ENCODE measurements at regions not wholly inside any gene's neighbourhood (a gene's known extent, or its start where the extent isn't known, plus 50 kb on each side); places are given as distances from the start of the nearest gene placed in this dataset.
A peak's percentile ranks its signal among the peaks of the same experiment; 100 is the strongest.

- DNase-seq (ENCODE audit: low read depth) = peak; percentile 48
- TF ChIP-seq, protein P1, sequence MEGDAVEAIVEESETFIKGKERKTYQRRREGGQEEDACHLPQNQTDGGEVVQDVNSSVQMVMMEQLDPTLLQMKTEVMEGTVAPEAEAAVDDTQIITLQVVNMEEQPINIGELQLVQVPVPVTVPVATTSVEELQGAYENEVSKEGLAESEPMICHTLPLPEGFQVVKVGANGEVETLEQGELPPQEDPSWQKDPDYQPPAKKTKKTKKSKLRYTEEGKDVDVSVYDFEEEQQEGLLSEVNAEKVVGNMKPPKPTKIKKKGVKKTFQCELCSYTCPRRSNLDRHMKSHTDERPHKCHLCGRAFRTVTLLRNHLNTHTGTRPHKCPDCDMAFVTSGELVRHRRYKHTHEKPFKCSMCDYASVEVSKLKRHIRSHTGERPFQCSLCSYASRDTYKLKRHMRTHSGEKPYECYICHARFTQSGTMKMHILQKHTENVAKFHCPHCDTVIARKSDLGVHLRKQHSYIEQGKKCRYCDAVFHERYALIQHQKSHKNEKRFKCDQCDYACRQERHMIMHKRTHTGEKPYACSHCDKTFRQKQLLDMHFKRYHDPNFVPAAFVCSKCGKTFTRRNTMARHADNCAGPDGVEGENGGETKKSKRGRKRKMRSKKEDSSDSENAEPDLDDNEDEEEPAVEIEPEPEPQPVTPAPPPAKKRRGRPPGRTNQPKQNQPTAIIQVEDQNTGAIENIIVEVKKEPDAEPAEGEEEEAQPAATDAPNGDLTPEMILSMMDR (IDR thresholded peaks at IDR 0.05; ENCODE audit: insufficient read depth, low read length) = no peak
- no peak overlapping the region for H3K4me3 ChIP-seq (ENCODE audit: low read depth, low read length)
Measured at GRCh38 chr20:4406627-4407026, 157.5 kb upstream of the ADRA1D start.

GRCh38 chr20:4401601-4402000 lies 152.5 kb upstream of the ADRA1D start:
- TF ChIP-seq, protein P1 (IDR thresholded peaks at IDR 0.05; ENCODE audit: insufficient read depth, low read length) = no peak
- H3K4me3 ChIP-seq (ENCODE audit: low read depth, low read length) = no peak overlapping the region
- DNase-seq (ENCODE audit: low read depth) = peak; percentile 55

DNA sequence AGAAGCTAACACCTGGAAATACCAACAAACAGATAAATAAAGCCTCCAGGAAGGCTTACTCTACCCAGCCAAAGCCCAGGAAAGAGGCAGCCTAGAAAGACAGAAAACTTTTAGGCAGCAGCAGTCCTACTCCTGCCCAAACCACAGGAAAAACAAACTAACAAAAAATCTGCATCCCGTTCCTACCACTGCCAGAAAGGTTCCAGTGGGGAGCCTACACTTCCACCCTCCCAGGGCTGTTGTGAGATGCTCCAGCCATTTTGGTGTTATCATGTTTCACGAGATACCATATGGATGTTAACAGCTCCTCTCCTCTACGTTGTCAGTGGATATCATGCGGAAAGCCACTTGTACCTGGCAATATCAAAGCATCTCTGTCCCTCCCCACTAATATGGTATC lies 135.9 kb upstream of the ADRA1D start:
- TF ChIP-seq, protein P1 (IDR thresholded peaks at IDR 0.05; ENCODE audit: insufficient read depth, low read length) = no peak
- no peak for DNase-seq (ENCODE audit: low read depth)
- no peak overlapping the region for H3K4me3 ChIP-seq (ENCODE audit: low read depth, low read length)

- TF ChIP-seq, protein P1 (IDR thresholded peaks at IDR 0.05; ENCODE audit: insufficient read depth, low read length) = no peak
- H3K4me3 ChIP-seq (ENCODE audit: low read depth, low read length) = no peak overlapping the region
- peak; percentile 52 for DNase-seq (ENCODE audit: low read depth)
Measured at GRCh38 chr20:4383961-4384360, 134.9 kb upstream of the ADRA1D start.

GRCh38 chr20:4375881-4376280 lies 126.8 kb upstream of the ADRA1D start:
- peak; percentile 11 for DNase-seq (ENCODE audit: low read depth)
- TF ChIP-seq, protein P1 (IDR thresholded peaks at IDR 0.05; ENCODE audit: insufficient read depth, low read length) = no peak
- no peak overlapping the region for H3K4me3 ChIP-seq (ENCODE audit: low read depth, low read length)

DNA sequence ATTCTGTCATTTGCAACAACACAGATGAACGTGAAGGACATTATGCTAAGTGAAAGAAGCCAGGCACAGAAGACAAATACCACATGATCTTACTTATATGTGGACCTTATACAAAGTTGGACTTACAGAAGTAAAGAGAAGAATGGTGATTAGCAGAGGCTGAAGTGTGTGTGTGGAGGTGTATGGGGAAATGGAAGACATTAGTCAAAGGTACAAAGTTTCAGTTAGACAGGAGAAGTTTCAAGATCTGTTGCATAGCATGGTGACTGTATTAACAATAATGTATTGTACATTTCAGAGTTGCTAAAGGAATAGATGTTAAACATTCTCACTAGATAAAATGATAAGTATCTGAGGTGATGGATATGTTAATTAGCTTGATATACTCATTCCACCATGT lies 124.4 kb upstream of the ADRA1D start:
- DNase-seq (ENCODE audit: low read depth) = no peak
- H3K4me3 ChIP-seq (ENCODE audit: low read depth, low read length) = no peak overlapping the region

More for the DNA sequence above, 124.4 kb upstream of the ADRA1D start:
- TF ChIP-seq, protein P1 (IDR thresholded peaks at IDR 0.05; ENCODE audit: insufficient read depth, low read length) = no peak

Data from fibroblast of the aortic adventitia (primary cell).